ENCODE measurements at regions not wholly inside any gene's neighbourhood (a gene's known extent, or its start where the extent isn't known, plus 50 kb on each side); places are given as distances from the start of the nearest gene placed in this dataset.

DNA sequence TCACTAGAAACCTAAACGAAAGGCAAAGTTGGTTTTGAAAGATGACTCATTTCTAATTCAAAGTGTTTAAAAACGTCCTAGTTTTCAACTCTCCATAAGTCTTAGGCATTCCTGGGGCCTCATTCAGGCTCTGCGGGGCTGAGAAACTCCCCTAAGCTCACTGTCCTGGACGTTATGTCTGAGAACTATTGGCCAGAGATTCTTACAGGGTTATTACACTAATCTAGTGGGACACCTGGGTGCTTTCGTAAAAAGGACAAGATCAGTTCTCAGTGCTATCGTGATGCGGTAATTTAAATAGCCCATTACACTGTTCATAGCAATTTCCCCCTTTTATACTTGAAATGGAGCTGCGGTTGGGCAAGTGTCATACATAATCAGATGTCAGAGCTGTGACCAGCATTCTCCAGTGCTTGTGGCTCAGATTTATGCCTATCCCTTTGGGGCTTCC, 280.9 kb downstream of the QKI start:
- TF ChIP-seq, protein P1, sequence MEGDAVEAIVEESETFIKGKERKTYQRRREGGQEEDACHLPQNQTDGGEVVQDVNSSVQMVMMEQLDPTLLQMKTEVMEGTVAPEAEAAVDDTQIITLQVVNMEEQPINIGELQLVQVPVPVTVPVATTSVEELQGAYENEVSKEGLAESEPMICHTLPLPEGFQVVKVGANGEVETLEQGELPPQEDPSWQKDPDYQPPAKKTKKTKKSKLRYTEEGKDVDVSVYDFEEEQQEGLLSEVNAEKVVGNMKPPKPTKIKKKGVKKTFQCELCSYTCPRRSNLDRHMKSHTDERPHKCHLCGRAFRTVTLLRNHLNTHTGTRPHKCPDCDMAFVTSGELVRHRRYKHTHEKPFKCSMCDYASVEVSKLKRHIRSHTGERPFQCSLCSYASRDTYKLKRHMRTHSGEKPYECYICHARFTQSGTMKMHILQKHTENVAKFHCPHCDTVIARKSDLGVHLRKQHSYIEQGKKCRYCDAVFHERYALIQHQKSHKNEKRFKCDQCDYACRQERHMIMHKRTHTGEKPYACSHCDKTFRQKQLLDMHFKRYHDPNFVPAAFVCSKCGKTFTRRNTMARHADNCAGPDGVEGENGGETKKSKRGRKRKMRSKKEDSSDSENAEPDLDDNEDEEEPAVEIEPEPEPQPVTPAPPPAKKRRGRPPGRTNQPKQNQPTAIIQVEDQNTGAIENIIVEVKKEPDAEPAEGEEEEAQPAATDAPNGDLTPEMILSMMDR (conservative IDR thresholded peaks at IDR 0.05; ENCODE audit: low read depth, low read length) = no peak
- TF ChIP-seq POLR2A (IDR thresholded peaks at IDR 0.05; ENCODE audit: low read depth, low read length) (no peak), RFX5 (IDR thresholded peaks at IDR 0.05; ENCODE audit: low read depth, low read length) (no peak), CEBPB (IDR thresholded peaks at IDR 0.05; ENCODE audit: low read depth, low read length) (no peak), RAD21 (IDR thresholded peaks at IDR 0.05; ENCODE audit: low read length) (no peak), NFE2L2 (IDR thresholded peaks at IDR 0.05; ENCODE audit: low read depth, low read length) (no peak), MAFK (IDR thresholded peaks at IDR 0.05; ENCODE audit: low read depth, low read length) (no peak), FOS (IDR thresholded peaks at IDR 0.05; ENCODE audit: low read depth, low read length) (no peak), BHLHE40 (IDR thresholded peaks at IDR 0.05; ENCODE audit: low read depth, low read length) (no peak)
- TF ChIP-seq, protein P2, sequence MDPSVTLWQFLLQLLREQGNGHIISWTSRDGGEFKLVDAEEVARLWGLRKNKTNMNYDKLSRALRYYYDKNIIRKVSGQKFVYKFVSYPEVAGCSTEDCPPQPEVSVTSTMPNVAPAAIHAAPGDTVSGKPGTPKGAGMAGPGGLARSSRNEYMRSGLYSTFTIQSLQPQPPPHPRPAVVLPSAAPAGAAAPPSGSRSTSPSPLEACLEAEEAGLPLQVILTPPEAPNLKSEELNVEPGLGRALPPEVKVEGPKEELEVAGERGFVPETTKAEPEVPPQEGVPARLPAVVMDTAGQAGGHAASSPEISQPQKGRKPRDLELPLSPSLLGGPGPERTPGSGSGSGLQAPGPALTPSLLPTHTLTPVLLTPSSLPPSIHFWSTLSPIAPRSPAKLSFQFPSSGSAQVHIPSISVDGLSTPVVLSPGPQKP (IDR thresholded peaks at IDR 0.05; ENCODE audit: borderline replicate concordance, low read depth, low read length) = no peak
- TF ChIP-seq, protein P3, sequence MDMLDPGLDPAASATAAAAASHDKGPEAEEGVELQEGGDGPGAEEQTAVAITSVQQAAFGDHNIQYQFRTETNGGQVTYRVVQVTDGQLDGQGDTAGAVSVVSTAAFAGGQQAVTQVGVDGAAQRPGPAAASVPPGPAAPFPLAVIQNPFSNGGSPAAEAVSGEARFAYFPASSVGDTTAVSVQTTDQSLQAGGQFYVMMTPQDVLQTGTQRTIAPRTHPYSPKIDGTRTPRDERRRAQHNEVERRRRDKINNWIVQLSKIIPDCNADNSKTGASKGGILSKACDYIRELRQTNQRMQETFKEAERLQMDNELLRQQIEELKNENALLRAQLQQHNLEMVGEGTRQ (IDR thresholded peaks at IDR 0.05; ENCODE audit: low read depth, low read length) = no peak

All from IMR-90 (cell line).